ENCODE measurements at regions not wholly inside any gene's neighbourhood (a gene's known extent, or its start where the extent isn't known, plus 50 kb on each side); places are given as distances from the start of the nearest gene placed in this dataset.

DNA sequence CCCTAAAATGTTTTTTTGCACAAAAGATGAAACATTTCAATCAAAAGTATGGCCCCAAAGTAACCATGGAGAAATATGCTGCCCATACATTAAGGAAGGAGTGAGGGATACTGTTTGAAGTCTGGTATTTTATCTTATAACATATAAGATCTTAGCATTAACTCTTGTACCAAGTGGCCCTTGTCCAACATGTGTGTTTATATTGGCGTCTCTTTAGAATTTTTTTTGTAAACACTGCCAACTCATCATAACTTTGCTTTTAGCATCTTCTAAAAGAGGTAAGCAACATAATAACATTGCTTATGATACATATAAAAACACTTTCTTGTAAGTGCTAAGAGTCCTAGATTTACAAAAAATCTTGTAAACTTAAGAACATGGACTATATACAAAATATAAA, 419.7 kb downstream of the ADAMTS20 start:
- no peak for TF ChIP-seq EZH2 (IDR thresholded peaks at IDR 0.05; ENCODE audit: low read length, unreplicated experiment)
- TF ChIP-seq, protein P1, sequence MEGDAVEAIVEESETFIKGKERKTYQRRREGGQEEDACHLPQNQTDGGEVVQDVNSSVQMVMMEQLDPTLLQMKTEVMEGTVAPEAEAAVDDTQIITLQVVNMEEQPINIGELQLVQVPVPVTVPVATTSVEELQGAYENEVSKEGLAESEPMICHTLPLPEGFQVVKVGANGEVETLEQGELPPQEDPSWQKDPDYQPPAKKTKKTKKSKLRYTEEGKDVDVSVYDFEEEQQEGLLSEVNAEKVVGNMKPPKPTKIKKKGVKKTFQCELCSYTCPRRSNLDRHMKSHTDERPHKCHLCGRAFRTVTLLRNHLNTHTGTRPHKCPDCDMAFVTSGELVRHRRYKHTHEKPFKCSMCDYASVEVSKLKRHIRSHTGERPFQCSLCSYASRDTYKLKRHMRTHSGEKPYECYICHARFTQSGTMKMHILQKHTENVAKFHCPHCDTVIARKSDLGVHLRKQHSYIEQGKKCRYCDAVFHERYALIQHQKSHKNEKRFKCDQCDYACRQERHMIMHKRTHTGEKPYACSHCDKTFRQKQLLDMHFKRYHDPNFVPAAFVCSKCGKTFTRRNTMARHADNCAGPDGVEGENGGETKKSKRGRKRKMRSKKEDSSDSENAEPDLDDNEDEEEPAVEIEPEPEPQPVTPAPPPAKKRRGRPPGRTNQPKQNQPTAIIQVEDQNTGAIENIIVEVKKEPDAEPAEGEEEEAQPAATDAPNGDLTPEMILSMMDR (conservative IDR thresholded peaks at IDR 0.05; ENCODE audit: low read depth, low read length), result no peak
- no peak for TF ChIP-seq EZH2phosphoT487 (IDR thresholded peaks at IDR 0.05; ENCODE audit: borderline replicate concordance, low read length)

Measured in PC-3 (cell line).